T-helper 1 cell treated with Interleukin-12 subunit alpha and Interleukin-12 subunit beta and Interleukin-4 antibody, amounts not matched to agents 30 μg/mL and 1 μg/mL, for 36 hours (primary cell): ENCODE measurements at regions not wholly inside any gene's neighbourhood (a gene's known extent, or its start where the extent isn't known, plus 50 kb on each side); places are given as distances from the start of the nearest gene placed in this dataset.
"Not testable (repeated sequence)": the region's sequence is repeated elsewhere in the genome, so short reads cannot be mapped to it uniquely, and the experiment has no call there.

Source experiments
- H3K27ac Mint-ChIP-seq: one replicate; pipeline ENCODE4 v1.8.0; 2021; ENCODE audit warnings: mild to moderate bottlenecking, mixed read lengths
- H3K27me3 Mint-ChIP-seq: one replicate; pipeline ENCODE4 v1.8.0; 2021; ENCODE audit warnings: low read depth, mixed read lengths
- H3K36me3 Mint-ChIP-seq: one replicate; pipeline ENCODE4 v1.8.0; 2021; ENCODE audit warnings: low read depth, mixed read lengths
- H3K4me1 Mint-ChIP-seq: one replicate; pipeline ENCODE4 v1.8.0; 2021; ENCODE audit warnings: low read depth, mixed read lengths
- H3K4me3 Mint-ChIP-seq: one replicate; pipeline ENCODE4 v1.8.0; 2021; ENCODE audit warnings: mild to moderate bottlenecking, moderate library complexity, mixed read lengths
- H3K9me3 Mint-ChIP-seq: one replicate; pipeline ENCODE4 v1.8.0; 2021; ENCODE audit warnings: mixed read lengths

DNA sequence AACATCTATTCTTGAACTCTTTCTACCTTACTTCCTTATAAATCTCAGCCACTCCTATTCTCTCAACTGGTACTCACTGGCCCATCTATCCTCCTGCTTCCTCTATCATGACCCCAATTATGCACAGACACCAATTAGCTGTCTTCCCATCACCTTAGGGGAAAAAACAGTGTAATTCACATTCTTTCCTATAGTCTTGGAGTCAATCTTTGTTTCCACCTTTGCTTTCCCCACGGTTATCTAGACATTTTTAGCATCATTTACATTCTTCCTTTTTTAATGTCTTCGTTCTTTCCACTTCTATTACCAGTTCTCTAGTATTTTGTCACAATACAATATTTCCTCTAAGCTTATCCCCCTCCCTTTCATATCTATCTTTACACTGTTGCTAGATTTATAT lies 449.4 kb downstream of the TMEM38B start:
- no peak overlapping the region for H3K27ac Mint-ChIP-seq
- H3K27me3 Mint-ChIP-seq, result no peaks in the 10 kb centered on the region
- H3K4me1 Mint-ChIP-seq, result no peaks in the 10 kb centered on the region
- no peak overlapping the region for H3K4me3 Mint-ChIP-seq
- no peaks in the 10 kb centered on the region for H3K36me3 Mint-ChIP-seq
- peaks cover 4% of the 10 kb centered on the region for H3K9me3 Mint-ChIP-seq

GRCh38 chr9:106146066-106146840 lies 451.9 kb downstream of the TMEM38B start:
- Mint-ChIP-seq H3K27me3 (no peaks in the 10 kb centered on the region), H3K9me3 (peaks cover 4% of the 10 kb centered on the region), H3K4me1 (no peaks in the 10 kb centered on the region), H3K4me3 (no peak overlapping the region), H3K27ac (no peak overlapping the region), H3K36me3 (no peaks in the 10 kb centered on the region)

- no peak overlapping the region for H3K27ac Mint-ChIP-seq
- no peaks in the 10 kb centered on the region for H3K4me1 Mint-ChIP-seq
- peaks cover 4% of the 10 kb centered on the region for H3K9me3 Mint-ChIP-seq
- no peaks in the 10 kb centered on the region for H3K27me3 Mint-ChIP-seq
- H3K36me3 Mint-ChIP-seq, result no peaks in the 10 kb centered on the region
- H3K4me3 Mint-ChIP-seq, result no peak overlapping the region
These were observed 452.5 kb downstream of the TMEM38B start for GRCh38 chr9:106146886-106147285.

- H3K27ac Mint-ChIP-seq, result no peak overlapping the region
- H3K4me3 Mint-ChIP-seq, result no peak overlapping the region
- H3K9me3 Mint-ChIP-seq, result no peaks in the 10 kb centered on the region
These were observed 455.6 kb downstream of the TMEM38B start for GRCh38 chr9:106149956-106150355.

GRCh38 chr9:106156465-106156864 lies 462.1 kb downstream of the TMEM38B start:
- H3K4me1 Mint-ChIP-seq, result no peaks in the 10 kb centered on the region
- H3K27me3 Mint-ChIP-seq, result no peaks in the 10 kb centered on the region
- no peaks in the 10 kb centered on the region for H3K36me3 Mint-ChIP-seq
- no peak overlapping the region for H3K27ac Mint-ChIP-seq
- no peak overlapping the region for H3K4me3 Mint-ChIP-seq
- H3K9me3 Mint-ChIP-seq, result peaks cover 10% of the 10 kb centered on the region

More at GRCh38 chr9:106149956-106150355, 455.6 kb downstream of the TMEM38B start:
- no peaks in the 10 kb centered on the region for H3K36me3 Mint-ChIP-seq
- no peaks in the 10 kb centered on the region for H3K4me1 Mint-ChIP-seq
- no peaks in the 10 kb centered on the region for H3K27me3 Mint-ChIP-seq

- H3K4me3 Mint-ChIP-seq, result no peak overlapping the region
- no peaks in the 10 kb centered on the region for H3K4me1 Mint-ChIP-seq
- H3K27me3 Mint-ChIP-seq, result no peaks in the 10 kb centered on the region
- H3K27ac Mint-ChIP-seq, result no peak overlapping the region
- peaks cover 6% of the 10 kb centered on the region for H3K9me3 Mint-ChIP-seq
- H3K36me3 Mint-ChIP-seq, result no peaks in the 10 kb centered on the region
These were observed 477.9 kb downstream of the TMEM38B start for GRCh38 chr9:106172265-106172664.

DNA sequence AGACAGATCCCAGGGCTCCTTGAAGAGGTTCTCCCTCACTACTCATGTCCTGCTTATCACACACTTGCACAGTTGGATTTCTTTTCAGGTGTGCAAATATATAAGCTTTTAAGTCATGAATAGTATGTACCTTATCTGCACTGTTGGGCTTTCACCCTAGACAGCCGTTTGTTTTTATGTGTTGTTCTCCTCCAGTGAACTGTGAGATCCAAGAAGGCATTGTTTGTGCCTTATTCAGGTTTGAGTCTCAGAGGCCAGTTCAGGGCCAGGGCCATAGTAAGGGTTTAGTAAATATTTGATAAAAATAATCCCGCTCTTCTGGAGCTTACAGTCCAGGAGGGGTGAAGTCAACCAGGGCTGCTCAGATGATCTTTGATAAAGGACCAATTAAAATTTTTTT lies 480.0 kb downstream of the TMEM38B start:
- Mint-ChIP-seq H3K27ac (no peak overlapping the region), H3K4me3 (no peak overlapping the region), H3K36me3 (no peaks in the 10 kb centered on the region), H3K4me1 (no peaks in the 10 kb centered on the region), H3K27me3 (no peaks in the 10 kb centered on the region), H3K9me3 (peaks cover 6% of the 10 kb centered on the region)

DNA sequence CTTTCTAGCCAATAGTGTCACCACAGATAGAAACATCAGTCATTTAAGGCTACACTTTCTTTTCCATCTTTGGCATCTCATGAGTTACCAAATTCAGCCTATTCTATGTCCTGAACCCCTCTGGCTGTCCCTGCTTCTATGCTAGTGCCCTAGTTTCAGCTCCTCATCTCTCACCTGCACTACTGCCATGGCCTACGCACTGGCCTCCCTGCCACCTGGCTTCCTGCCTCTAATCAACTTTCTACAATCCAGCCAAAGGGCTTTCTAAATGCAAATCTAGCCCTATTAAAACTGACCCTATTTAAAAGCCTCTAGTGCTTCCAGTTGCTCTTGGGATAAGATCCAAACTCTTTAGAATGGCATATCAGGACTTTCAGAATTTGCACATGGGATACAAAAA lies 482.9 kb downstream of the TMEM38B start:
- no peaks in the 10 kb centered on the region for H3K9me3 Mint-ChIP-seq
- H3K36me3 Mint-ChIP-seq, result no peaks in the 10 kb centered on the region
- H3K4me1 Mint-ChIP-seq, result no peaks in the 10 kb centered on the region
- no peak overlapping the region for H3K4me3 Mint-ChIP-seq
- no peak overlapping the region for H3K27ac Mint-ChIP-seq
- no peaks in the 10 kb centered on the region for H3K27me3 Mint-ChIP-seq

DNA sequence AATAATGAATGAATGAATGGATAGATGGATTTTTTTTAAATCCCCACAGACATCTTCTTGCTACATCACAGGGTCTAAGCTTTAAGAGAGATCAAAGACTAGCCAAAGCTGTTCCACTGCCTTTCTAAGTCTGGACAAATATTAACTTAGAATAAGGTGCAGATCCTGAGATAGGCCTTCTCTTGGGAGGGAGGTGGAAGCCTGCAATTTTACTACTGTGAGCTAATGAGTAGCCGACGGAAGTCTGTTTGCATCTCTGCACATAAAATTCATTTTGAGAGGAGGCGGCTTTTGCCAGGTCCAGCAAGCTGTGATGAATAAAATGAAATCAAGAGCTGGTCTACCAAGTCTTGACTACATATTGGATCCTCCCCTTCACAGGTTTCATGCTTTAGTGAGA lies 484.9 kb downstream of the TMEM38B start:
- Mint-ChIP-seq H3K27ac (no peak overlapping the region), H3K27me3 (no peaks in the 10 kb centered on the region), H3K36me3 (no peaks in the 10 kb centered on the region), H3K4me3 (no peak overlapping the region), H3K4me1 (no peaks in the 10 kb centered on the region), H3K9me3 (no peaks in the 10 kb centered on the region)

DNA sequence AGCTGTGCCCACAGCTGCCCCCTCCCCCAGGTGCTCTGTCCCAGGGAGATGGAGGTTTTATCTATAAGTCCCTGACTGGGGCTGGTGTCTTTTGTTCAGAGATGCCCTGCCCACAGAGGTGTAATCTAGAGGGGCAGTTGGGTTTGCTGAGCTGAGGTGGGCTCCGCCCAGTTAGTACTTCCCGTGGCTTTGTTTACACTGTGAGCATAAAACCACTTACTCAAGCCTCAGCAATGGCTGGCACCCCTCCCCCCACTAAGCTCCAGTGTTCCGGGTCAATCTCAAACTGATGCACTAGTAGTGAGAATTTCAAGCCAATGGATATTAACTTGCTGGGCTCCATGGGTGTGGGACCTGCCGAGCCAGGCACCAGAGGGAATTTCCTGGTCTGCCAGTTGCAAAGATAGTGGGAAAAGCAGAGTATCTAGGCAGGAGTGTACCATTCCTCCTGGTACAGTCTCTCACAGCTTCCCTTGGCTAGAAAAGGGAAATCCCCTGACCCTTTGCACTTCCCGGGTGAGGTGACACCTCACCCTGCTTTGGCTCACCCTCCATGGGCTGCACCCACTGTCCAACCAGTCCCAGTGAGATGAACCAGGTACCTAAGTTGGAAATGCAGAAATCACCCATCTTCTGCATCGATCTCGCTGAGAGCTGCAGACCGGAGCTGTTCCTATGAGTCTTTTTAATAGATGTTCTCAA lies 509.6 kb downstream of the TMEM38B start:
- peaks cover 11% of the 10 kb centered on the region for H3K9me3 Mint-ChIP-seq
- H3K4me3 Mint-ChIP-seq, H3K4me1 Mint-ChIP-seq, H3K27ac Mint-ChIP-seq, H3K27me3 Mint-ChIP-seq, H3K36me3 Mint-ChIP-seq: not testable (repeated sequence)

- Mint-ChIP-seq H3K36me3 (no peaks in the 10 kb centered on the region), H3K4me1 (no peaks in the 10 kb centered on the region), H3K27ac (no peak overlapping the region), H3K27me3 (no peaks in the 10 kb centered on the region), H3K9me3 (peaks cover 13% of the 10 kb centered on the region), H3K4me3 (no peak overlapping the region)
These were observed 513.0 kb downstream of the TMEM38B start for GRCh38 chr9:106207298-106207697.

DNA sequence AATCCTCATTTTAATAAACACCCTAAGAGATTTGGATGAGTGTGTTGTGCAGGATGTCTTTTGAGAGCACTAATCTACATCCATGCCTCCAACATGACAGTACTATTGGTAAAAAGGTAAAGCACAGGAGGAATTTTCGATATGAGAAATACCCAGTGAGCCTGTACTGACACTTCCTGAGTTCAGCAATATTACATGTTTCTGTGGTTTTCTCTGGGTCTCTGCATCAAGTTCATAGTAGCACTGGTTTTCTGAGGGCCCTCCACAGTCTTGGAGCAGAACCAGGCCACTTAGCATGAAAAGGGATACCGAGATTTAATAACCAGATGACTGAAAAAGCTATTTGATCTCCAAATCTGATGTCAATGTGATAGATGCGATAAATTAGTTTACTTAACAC lies 524.1 kb downstream of the TMEM38B start:
- no peak overlapping the region for H3K4me3 Mint-ChIP-seq
- no peaks in the 10 kb centered on the region for H3K36me3 Mint-ChIP-seq
- H3K27ac Mint-ChIP-seq, result no peak overlapping the region
- H3K4me1 Mint-ChIP-seq, result no peaks in the 10 kb centered on the region
- no peaks in the 10 kb centered on the region for H3K27me3 Mint-ChIP-seq
- H3K9me3 Mint-ChIP-seq, result peaks cover 2% of the 10 kb centered on the region

DNA sequence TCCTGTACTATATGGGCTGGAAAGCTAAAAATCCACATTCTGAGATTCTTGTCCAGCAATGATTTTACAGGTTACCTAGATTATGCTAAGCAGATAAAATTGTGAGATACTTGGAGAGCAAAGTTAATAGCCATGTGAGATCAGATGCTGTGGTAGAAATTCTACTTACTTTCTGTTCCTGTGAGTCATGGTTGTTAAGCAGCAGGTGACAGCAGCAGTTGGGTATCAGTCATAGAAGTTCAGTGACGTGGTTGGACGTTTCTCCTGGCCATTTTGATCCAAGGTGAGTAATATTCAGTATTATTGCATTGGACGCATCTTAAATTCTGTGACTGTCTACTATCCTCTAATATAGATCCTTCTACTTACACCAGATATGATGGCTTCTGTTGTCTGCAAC lies 524.5 kb downstream of the TMEM38B start:
- no peak overlapping the region for H3K4me3 Mint-ChIP-seq

GRCh38 chr9:106220415-106220814 lies 526.1 kb downstream of the TMEM38B start:
- peaks cover 7% of the 10 kb centered on the region for H3K9me3 Mint-ChIP-seq
- H3K27me3 Mint-ChIP-seq, result no peaks in the 10 kb centered on the region
- no peaks in the 10 kb centered on the region for H3K4me1 Mint-ChIP-seq
- no peak overlapping the region for H3K4me3 Mint-ChIP-seq
- H3K27ac Mint-ChIP-seq, result no peak overlapping the region
- H3K36me3 Mint-ChIP-seq, result no peaks in the 10 kb centered on the region

More for the DNA sequence above, 524.5 kb downstream of the TMEM38B start:
- H3K27me3 Mint-ChIP-seq, result no peaks in the 10 kb centered on the region
- H3K36me3 Mint-ChIP-seq, result no peaks in the 10 kb centered on the region
- H3K27ac Mint-ChIP-seq, result no peak overlapping the region
- no peaks in the 10 kb centered on the region for H3K4me1 Mint-ChIP-seq
- H3K9me3 Mint-ChIP-seq, result peaks cover 2% of the 10 kb centered on the region

GRCh38 chr9:106228861-106229260 lies 534.5 kb downstream of the TMEM38B start:
- no peaks in the 10 kb centered on the region for H3K27me3 Mint-ChIP-seq
- H3K4me1 Mint-ChIP-seq, result no peaks in the 10 kb centered on the region
- no peak overlapping the region for H3K27ac Mint-ChIP-seq
- no peak overlapping the region for H3K4me3 Mint-ChIP-seq
- peaks cover 5% of the 10 kb centered on the region for H3K9me3 Mint-ChIP-seq
- no peaks in the 10 kb centered on the region for H3K36me3 Mint-ChIP-seq
